Heart left ventricle (tissue), 16 donors: ENCODE measurements at regions not wholly inside any gene's neighbourhood (a gene's known extent, or its start where the extent isn't known, plus 50 kb on each side); places are given as distances from the start of the nearest gene placed in this dataset.

Experiments used
- ATAC-seq, 4 donors: fragments of 200-7000 bp; cut with Tn5 transposase; one replicate each; pipeline ENCODE4 v1.9.1; 2020 to 2022; ENCODE audit warnings: moderate library complexity in 4 of 4, mild to moderate bottlenecking in 3 of 4, moderate number of reproducible peaks in 1 of 4
- DNase-seq, 5 donors: peaks; one replicate each; pipeline ENCODE4 v3.0.0-alpha.2; 2020
- H3K27ac ChIP-seq, 12 donors: fragments of 200-600 bp; sonication (generic) in 4 of 12; one replicate each; pipeline versions ENCODE4 v1.5.0 to v1.8.0; 2016 to 2022; ENCODE audit warnings: mild to moderate bottlenecking in 2 of 12
- H3K27me3 ChIP-seq, 9 donors: fragments of 200-600 bp; sonication (generic) in 2 of 9; one replicate each; pipeline versions ENCODE4 v1.5.1 to v1.8.0; 2016 to 2022; ENCODE audit warnings: mild to moderate bottlenecking in 3 of 9
- H3K36me3 ChIP-seq, 9 donors: fragments of 200-600 bp; sonication (generic) in 2 of 9; one replicate each; pipeline versions ENCODE4 v1.5.0 to v1.8.0; 2018 to 2022; ENCODE audit warnings: mild to moderate bottlenecking in 2 of 9
- H3K4me1 ChIP-seq, 12 donors: fragments of 200-600 bp; sonication (generic) in 4 of 12; one replicate each; pipeline versions ENCODE4 v1.5.0 to v1.8.0; 2016 to 2022; ENCODE audit warnings: mild to moderate bottlenecking in 3 of 12
- H3K4me3 ChIP-seq, 12 donors: fragments of 200-600 bp; sonication (generic) in 4 of 12; one replicate each; pipeline versions ENCODE4 v1.5.0 to v1.8.0; 2017 to 2022; ENCODE audit warnings: mild to moderate bottlenecking in 9 of 12, moderate library complexity in 4 of 12
- H3K9me3 ChIP-seq, 12 donors: fragments of 200-600 bp; sonication (generic) in 4 of 12; one replicate each; pipeline versions ENCODE4 v1.5.0 to v1.8.0; 2016 to 2022; ENCODE audit warnings: mild to moderate bottlenecking in 1 of 12
- CTCF ChIP-seq, 12 donors: fragments of 200-600 bp; sonication (generic) in 4 of 12; IDR thresholded peaks; one replicate each; pipeline versions ENCODE4 v1.5.0 to v1.8.0; 2018 to 2022; ENCODE audit warnings: antibody characterized with exemption in 12 of 12, mild to moderate bottlenecking in 5 of 12
- POLR2A ChIP-seq, 2 donors: fragments of 450-650 bp; IDR thresholded peaks; one replicate each; pipeline ENCODE4 v1.6.1; 2017; ENCODE audit warnings: antibody characterized with exemption in 2 of 2, mild to moderate bottlenecking in 2 of 2, moderate library complexity in 2 of 2
- WGBS, 4 donors: extraction: QIAGEN DNeasy Blood & Tissue Kit in 2 of 4; methylation state at CpG; one replicate each; pipeline versions ENCODE4 v1.1.5 to v1.1.7; 2013 to 2018; 5-methylcytosine and 5-hydroxymethylcytosine counted together
- intact Hi-C, 10 donors: fragments of 100-400 bp; cut with DNase I; formaldehyde crosslinking; loops; one replicate each; pipeline versions ENCODE4 v1.11.1 to v1.14.2; 2022
- donor health status: ischemic (EF 13 %, LVEDD 7.1; RV severe dilation, severe dysfunction).
- donor health status: healthy with polysubstance abuse.
- donor health status: DM: no; HTN: yes; CAD: no.
- donor health status: DM: no; HTN: no; CAD: no.
- donor health status: ischemic (EF 25% LVEDD 6.9; RV normal size, moderate dysfunction).
- donor health status: ischemic (EF 25% LVEDD 5.7; RV mildly dilated, moderate dysfunction).
- donor health status: healthy.
- donor health status: DM: yes; HTN: yes; CAD: no.
- donor health status: ischemic (EF 35%, LVEDD 5.7; RV mildly dilated, moderate dysfunction).
- donor health status: nonischemic (EF 11% LVEDD 7.7; RV severe dilation, severe dysfunction).
- donor health status: DM: yes; HTN: yes; CAD: no.
- donor health status: PGD.
- donor health status: ischemic (EF 29% LVEDD 5.4; RV normal size, mild dysfunction).
- donor health status: nonischemic (EF 23%, LVEDD 6.1; RV moderate dilation, normal function).

- TF ChIP-seq POLR2A (IDR thresholded peaks at IDR 0.05) (no peak), CTCF (IDR thresholded peaks at IDR 0.05) (no peak)
- Histone ChIP-seq H3K27me3 (peaks cover 0 to 36% (median 11%) of the 10 kb centered on the region in 9 donors), H3K4me1 (no peaks in the 10 kb centered on the region), H3K36me3 (no peaks in the 10 kb centered on the region), H3K9me3 (no peaks in the 10 kb centered on the region), H3K27ac (no peak overlapping the region), H3K4me3 (no peak overlapping the region)
- ATAC-seq: no peak
- intact Hi-C loops: no loop called here
- DNase-seq: no peak
- WGBS, 4 donors: 75 to 98% (median 87%) methylated on average over 3 of the region's 3 CpGs
Observed at GRCh38 chr16:86103320-86103719, 204.4 kb downstream of the IRF8 start.

GRCh38 chr16:86104537-86105048, 205.6 kb downstream of the IRF8 start:
- Histone ChIP-seq H3K4me3 (no peak overlapping the region), H3K36me3 (no peaks in the 10 kb centered on the region), H3K27ac (no peak overlapping the region), H3K27me3 (peaks cover 0 to 27% (median 11%) of the 10 kb centered on the region in 9 donors), H3K9me3 (no peaks in the 10 kb centered on the region), H3K4me1 (no peaks in the 10 kb centered on the region)
- TF ChIP-seq POLR2A (IDR thresholded peaks at IDR 0.05) (no peak), CTCF (IDR thresholded peaks at IDR 0.05) (no peak)
- 66 to 81% (median 71%) methylated on average over 6 of the region's 6 CpGs for WGBS, 4 donors
- no peak for DNase-seq
- intact Hi-C loops: no loop called here
- no peak for ATAC-seq

- intact Hi-C loops: no loop called here
- no peak for TF ChIP-seq CTCF (IDR thresholded peaks at IDR 0.05)
- no peak for TF ChIP-seq POLR2A (IDR thresholded peaks at IDR 0.05)
- Histone ChIP-seq H3K4me3 (no peak overlapping the region), H3K9me3 (no peaks in the 10 kb centered on the region), H3K27ac (no peak overlapping the region), H3K4me1 (no peaks in the 10 kb centered on the region), H3K27me3 (peaks cover 0 to 13% (median 0%) of the 10 kb centered on the region in 9 donors), H3K36me3 (no peaks in the 10 kb centered on the region)
- DNase-seq: no peak
- no peak for ATAC-seq
- WGBS, 4 donors: 44 to 61% (median 46%) methylated on average over 19 of the region's 19 CpGs
Observed at GRCh38 chr16:86107215-86107825, 208.4 kb downstream of the IRF8 start.

- Histone ChIP-seq H3K36me3 (no peaks in the 10 kb centered on the region), H3K4me1 (no peaks in the 10 kb centered on the region), H3K27ac (no peak overlapping the region), H3K9me3 (no peaks in the 10 kb centered on the region), H3K4me3 (no peak overlapping the region), H3K27me3 (peaks cover 0 to 13% (median 0%) of the 10 kb centered on the region in 9 donors)
- TF ChIP-seq CTCF (IDR thresholded peaks at IDR 0.05) (no peak), POLR2A (IDR thresholded peaks at IDR 0.05) (no peak)
- intact Hi-C loops: no loop called here
- DNase-seq (no peak), ATAC-seq (no peak)
- 96 to 99% (median 98%) methylated on average over 3 of the region's 3 CpGs for WGBS, 4 donors
Observed at GRCh38 chr16:86108062-86108461, 209.1 kb downstream of the IRF8 start.
